K562 (cell line): ENCODE measurements at regions not wholly inside any gene's neighbourhood (a gene's known extent, or its start where the extent isn't known, plus 50 kb on each side); places are given as distances from the start of the nearest gene placed in this dataset.

Source experiments
- CBX3 ChIP-seq, 2 experiments: IDR thresholded peaks; 1 replicate in 1 of 2; 2 replicates in 1 of 2; pipeline ENCODE4 v1.6.1; 2012; ENCODE audit warnings: inconsistent platforms in 2 of 2, low read length in 2 of 2, borderline replicate concordance in 1 of 2, control low read depth in 1 of 2
- GTF2F1 ChIP-seq: IDR thresholded peaks from 2 replicates; pipeline ENCODE4 v1.6.1; 2011; ENCODE audit warnings: low read depth, low read length, improper control_type of control experiment
- HOMEZ ChIP-seq: fragments of 250-450 bp; sonication (Bioruptor Pico); IDR thresholded peaks from 2 replicates; pipeline ENCODE4 v1.4.0; 2020; ENCODE audit warnings: mild to moderate bottlenecking, moderate library complexity
- MNT ChIP-seq, 2 experiments: fragments of 450-650 bp; conservative IDR thresholded peaks; 2 replicates each; pipeline ENCODE4 v1.6.1; 2017; ENCODE audit warnings: mild to moderate bottlenecking in 2 of 2, moderate library complexity in 2 of 2
- MYC ChIP-seq, 2 experiments: fragments of 250-450 bp in 1 of 2; sonication (Bioruptor Pico) in 1 of 2; IDR thresholded peaks; 2 replicates each; pipeline versions ENCODE4 v1.5.1 to v1.6.1; 2012 to 2021; ENCODE audit warnings: low read depth in 2 of 2, borderline replicate concordance in 1 of 2, improper control_type of control experiment in 1 of 2, low read length in 1 of 2, mild to moderate bottlenecking in 1 of 2, moderate library complexity in 1 of 2
- NELFE ChIP-seq: IDR thresholded peaks from 2 replicates; pipeline ENCODE4 v1.6.1; 2011; ENCODE audit warnings: mild to moderate bottlenecking; ENCODE audit not compliant: insufficient read depth, insufficient read length
- TAL1 ChIP-seq: fragments of 450-650 bp; IDR thresholded peaks from 2 replicates; pipeline ENCODE4 v1.6.1; 2016; ENCODE audit warnings: mild to moderate bottlenecking
- TCF7 ChIP-seq: sonication (generic); IDR thresholded peaks from 2 replicates; pipeline ENCODE4 v1.6.1; 2016; ENCODE audit warnings: antibody characterized with exemption, borderline replicate concordance
- TSHZ1 ChIP-seq: fragments of 250-450 bp; sonication (Bioruptor Pico); IDR thresholded peaks from 2 replicates; pipeline ENCODE4 v1.4.0; 2020; ENCODE audit warnings: mild to moderate bottlenecking, moderate library complexity
- ZNF407 ChIP-seq: fragments of 450-650 bp; IDR thresholded peaks from 2 replicates; pipeline ENCODE4 v1.6.1; 2016; ENCODE audit warnings: low read depth

- TF ChIP-seq NELFE (no peak), HOMEZ (no peak), CBX3 (IDR thresholded peaks at IDR 0.05; ENCODE audit: borderline replicate concordance in 1 of 2, low read length in 2 of 2) (no peak), GTF2F1 (no peak), TSHZ1 (CRISPR knock-in tag) (no peak), ZNF407 (no peak), TAL1 (no peak), TCF7 (no peak), MNT (conservative IDR thresholded peaks at IDR 0.05) (no peak), MYC (IDR thresholded peaks at IDR 0.05; ENCODE audit: low read depth, low read length) (no peak), MYC (CRISPR knock-in tag; IDR thresholded peaks at IDR 0.05; ENCODE audit: borderline replicate concordance, low read depth) (no peak)
Measured at GRCh38 chr14:83271663-83272062, 1738.0 kb upstream of the SEL1L start (continued).
